Naive thymus-derived CD8-positive, alpha-beta T cell (primary cell): ENCODE measurements at regions not wholly inside any gene's neighbourhood (a gene's known extent, or its start where the extent isn't known, plus 50 kb on each side); places are given as distances from the start of the nearest gene placed in this dataset.
A peak's percentile ranks its signal among the peaks of the same experiment; 100 is the strongest.

Experiments
- ATAC-seq, 2 donors: fragments of 150-1000 bp; cut with Tn5 transposase in 1 of 2; sonication (Bioruptor Pico), chemical (Tn5 transposase) in 1 of 2; 1 replicate in 1 of 2; 2 replicates in 1 of 2; pipeline ENCODE4 v1.10.0; 2021; ENCODE audit warnings: mild to moderate bottlenecking in 2 of 2, moderate library complexity in 2 of 2
- POLR2A ChIA-PET: fragments of 350-600 bp; sonication (Branson Sonifier 250); formaldehyde crosslinking; loops from one replicate; lab custom pipeline; 2021; ENCODE audit warnings: antibody characterized with exemption; lab: Charles Lee
- DNase-seq, 10 donors: peaks; one replicate each; pipeline versions ENCODE4 v3.0.0 to v3.0.0-alpha.2; 2020 to 2022
- H3K27ac Mint-ChIP-seq, 10 donors: one replicate each; pipeline ENCODE4 v1.8.0; 2020 to 2022; ENCODE audit warnings: mild to moderate bottlenecking in 10 of 10, mixed read lengths in 10 of 10, moderate library complexity in 4 of 10, inconsistent platforms in 1 of 10
- H3K27me3 Mint-ChIP-seq, 5 donors: one replicate each; pipeline ENCODE4 v1.8.0; 2021 to 2022; ENCODE audit warnings: mixed read lengths in 5 of 5
- H3K36me3 Mint-ChIP-seq, 3 donors: one replicate each; pipeline ENCODE4 v1.8.0; 2020 to 2022; ENCODE audit warnings: mixed read lengths in 3 of 3, mild to moderate bottlenecking in 2 of 3, inconsistent platforms in 1 of 3
- H3K4me1 Mint-ChIP-seq, 4 donors: one replicate each; pipeline ENCODE4 v1.8.0; 2021 to 2022; ENCODE audit warnings: mixed read lengths in 4 of 4
- H3K4me3 Mint-ChIP-seq, 10 donors: one replicate each; pipeline ENCODE4 v1.8.0; 2020 to 2022; ENCODE audit warnings: mild to moderate bottlenecking in 10 of 10, mixed read lengths in 10 of 10, moderate library complexity in 6 of 10, inconsistent platforms in 1 of 10
- H3K9me3 Mint-ChIP-seq, 9 donors: one replicate each; pipeline ENCODE4 v1.8.0; 2020 to 2022; ENCODE audit warnings: mixed read lengths in 9 of 9, mild to moderate bottlenecking in 3 of 9, inconsistent platforms in 1 of 9, moderate library complexity in 1 of 9

DNA sequence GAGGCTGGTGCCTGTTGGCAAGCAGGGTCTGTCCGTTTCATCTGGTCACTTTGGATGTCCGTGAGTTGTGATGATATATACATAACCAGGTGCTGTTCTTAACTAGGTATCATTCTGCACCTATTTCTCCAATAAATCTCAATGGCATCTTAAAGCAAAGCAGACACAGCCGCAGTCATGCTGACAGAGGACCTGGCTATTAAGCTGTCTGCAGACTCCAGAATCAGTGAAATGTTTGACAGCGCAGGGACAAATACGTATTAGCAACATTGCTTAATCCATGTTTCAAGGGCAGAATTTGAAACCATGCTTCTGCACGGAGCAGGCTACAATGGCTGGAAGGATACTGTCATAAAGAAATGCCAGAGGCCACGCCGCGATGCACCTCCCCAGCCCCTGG lies 414.6 kb downstream of the ZNF516 start:
- Mint-ChIP-seq H3K36me3 (no peaks in the 10 kb centered on the region), H3K4me3 (no peak overlapping the region), H3K4me1 (no peaks in the 10 kb centered on the region), H3K27ac (no peak overlapping the region), H3K27me3 (peaks cover 0 to 20% (median 4%) of the 10 kb centered on the region in 5 donors), H3K9me3 (no peaks in the 10 kb centered on the region)
- POLR2A ChIA-PET, result no interaction called here
- DNase-seq, result no peak
- no peak for ATAC-seq

DNA sequence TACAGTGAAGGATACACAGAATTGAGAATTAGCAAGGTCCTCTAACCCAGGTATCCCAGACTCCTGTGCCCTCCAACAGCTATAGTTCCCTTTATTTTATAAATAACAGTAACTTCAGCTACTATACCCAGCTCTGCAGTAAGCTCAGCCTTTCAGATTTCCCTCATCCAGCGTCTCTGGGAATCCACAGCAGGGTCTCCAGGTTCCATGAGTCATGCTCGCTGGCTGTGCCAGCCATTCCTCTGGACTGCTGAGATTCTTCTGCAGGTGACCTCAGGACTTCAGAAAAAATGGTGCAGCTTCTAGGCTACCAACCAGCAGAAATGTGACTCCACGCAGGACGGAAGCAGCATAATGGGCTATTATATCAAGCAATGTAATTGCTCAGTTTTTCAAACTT lies 419.3 kb downstream of the ZNF516 start:
- POLR2A ChIA-PET, result no interaction called here

DNA sequence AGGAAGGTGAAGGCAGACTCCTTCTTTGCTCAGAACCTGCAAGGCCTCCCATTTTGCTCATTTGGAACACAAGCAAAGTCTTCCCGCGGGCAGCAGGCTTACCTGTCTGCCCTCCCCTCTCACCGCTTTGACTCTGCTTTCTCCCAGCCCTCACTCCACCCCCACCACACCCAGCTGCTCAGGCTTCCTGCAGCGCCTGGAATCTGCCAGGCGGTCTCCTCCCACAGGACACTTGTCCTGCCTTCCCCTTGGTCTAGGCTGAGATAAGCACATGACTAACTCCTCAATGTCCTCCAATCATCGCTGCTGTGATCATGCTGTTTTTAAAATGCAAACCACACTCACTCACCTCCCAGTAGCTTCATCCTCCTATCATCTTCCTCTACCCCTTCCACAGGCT lies 430.0 kb downstream of the ZNF516 start:
- no peak overlapping the region for H3K27ac Mint-ChIP-seq
- peaks cover 0 to 6% (median 4%) of the 10 kb centered on the region in 5 donors for H3K27me3 Mint-ChIP-seq
- H3K4me3 Mint-ChIP-seq, result no peak overlapping the region
- H3K9me3 Mint-ChIP-seq, result peaks cover 0 to 4% (median 0%) of the 10 kb centered on the region in 9 donors
- peaks cover 0 to under 1% (median 0%) of the 10 kb centered on the region in 3 donors for H3K36me3 Mint-ChIP-seq
- ATAC-seq, result no peak
- POLR2A ChIA-PET, result no interaction called here
- DNase-seq, result no peak
- no peaks in the 10 kb centered on the region for H3K4me1 Mint-ChIP-seq

More for the DNA sequence above, 419.3 kb downstream of the ZNF516 start:
- Mint-ChIP-seq H3K4me3 (no peak overlapping the region), H3K36me3 (no peaks in the 10 kb centered on the region), H3K4me1 (no peaks in the 10 kb centered on the region), H3K27me3 (peaks cover 2 to 30% (median 8%) of the 10 kb centered on the region in 5 donors), H3K27ac (no peak overlapping the region), H3K9me3 (peaks cover 0 to 10% (median 2%) of the 10 kb centered on the region in 9 donors)
- DNase-seq (no peak), ATAC-seq (no peak)

DNA sequence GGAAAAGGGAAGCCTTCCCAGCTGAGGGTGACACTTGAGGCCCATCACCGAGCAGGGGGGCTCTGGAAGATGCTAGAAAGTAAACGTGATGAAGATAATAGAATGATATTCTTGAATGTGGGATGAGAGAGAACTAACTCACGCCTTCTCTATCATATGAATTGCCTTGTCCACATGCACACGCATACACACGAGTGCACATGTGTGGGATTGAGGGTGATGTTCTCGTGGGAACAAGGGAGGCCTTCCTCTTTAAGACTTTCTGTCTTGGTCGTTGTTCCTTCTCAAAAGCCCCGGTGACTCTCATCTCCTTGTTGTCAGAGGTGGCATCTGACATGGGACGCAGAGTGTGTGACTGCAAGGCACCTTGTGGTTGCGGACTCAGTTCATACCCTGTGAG lies 436.9 kb downstream of the ZNF516 start:
- no peaks in the 10 kb centered on the region for H3K36me3 Mint-ChIP-seq
- H3K27me3 Mint-ChIP-seq, result peaks cover 0 to 11% (median 7%) of the 10 kb centered on the region in 5 donors
- no peak overlapping the region for H3K4me3 Mint-ChIP-seq

DNA sequence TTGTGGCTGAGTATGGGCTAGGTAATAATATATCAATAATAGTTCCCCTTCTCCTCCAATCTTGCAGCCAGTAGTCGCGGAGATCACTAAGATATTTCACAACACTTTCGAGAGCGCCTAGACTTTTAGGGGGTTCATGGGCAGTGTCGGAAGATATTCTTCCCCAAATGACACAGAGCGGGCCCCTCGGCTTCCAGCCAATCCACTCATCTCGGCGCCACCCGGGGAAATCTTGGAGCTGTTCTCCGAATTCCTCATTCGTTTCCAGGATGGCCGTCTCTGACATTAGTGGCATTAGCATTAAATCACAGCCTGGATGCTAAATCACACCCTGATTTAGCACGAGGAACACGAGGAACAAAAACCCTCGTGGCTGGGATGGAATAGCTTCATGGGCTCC lies 437.7 kb downstream of the ZNF516 start:
- Mint-ChIP-seq H3K4me3 (no peak overlapping the region), H3K4me1 (no peaks in the 10 kb centered on the region)

More for the DNA sequence above, 436.9 kb downstream of the ZNF516 start:
- ATAC-seq (no peak), DNase-seq (no peak)
- Mint-ChIP-seq H3K27ac (no peak overlapping the region), H3K9me3 (no peaks in the 10 kb centered on the region), H3K4me1 (no peaks in the 10 kb centered on the region)
- POLR2A ChIA-PET, result no interaction called here

DNA sequence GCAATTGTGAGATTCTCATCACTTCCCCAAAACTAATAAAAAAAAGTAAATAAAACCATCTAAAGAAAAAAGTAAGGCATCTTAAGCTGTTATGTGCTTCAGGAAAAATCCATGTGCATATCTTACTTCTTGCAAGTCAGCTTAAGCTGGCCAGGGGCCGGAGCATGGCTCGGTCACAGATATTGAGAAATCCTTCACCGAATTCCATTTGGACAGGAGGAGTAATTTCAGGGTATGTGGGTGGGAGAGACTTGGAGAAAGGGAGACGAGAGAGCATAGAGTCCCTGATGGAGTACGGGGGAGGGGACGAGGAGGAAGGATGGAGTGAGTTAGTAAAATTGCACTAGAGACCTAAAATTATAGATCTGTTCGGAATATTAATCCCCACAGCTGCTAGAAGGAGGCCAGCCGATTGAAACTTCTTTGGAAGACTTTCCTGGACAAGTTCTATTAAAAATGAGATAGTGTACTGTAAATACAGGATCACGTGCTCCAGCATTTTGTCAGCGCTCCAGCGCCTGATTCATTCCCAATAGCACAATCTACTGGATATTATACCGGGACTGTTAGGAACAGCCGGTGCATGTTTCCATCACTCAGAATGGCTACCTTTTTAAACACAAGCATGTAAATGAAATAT lies 438.5 kb downstream of the ZNF516 start:
- no peaks in the 10 kb centered on the region for H3K9me3 Mint-ChIP-seq
- no peaks in the 10 kb centered on the region for H3K4me1 Mint-ChIP-seq
- DNase-seq, result no peak
- peak overlapping the region in 1 of 10 donors; percentile 36 for H3K27ac Mint-ChIP-seq
- no peak overlapping the region for H3K4me3 Mint-ChIP-seq
- peaks cover 0 to 17% (median 3%) of the 10 kb centered on the region in 5 donors for H3K27me3 Mint-ChIP-seq
- POLR2A ChIA-PET, result no interaction called here
- ATAC-seq, result no peak
- no peaks in the 10 kb centered on the region for H3K36me3 Mint-ChIP-seq

More for the DNA sequence above, 437.7 kb downstream of the ZNF516 start:
- ATAC-seq, result no peak
- POLR2A ChIA-PET, result no interaction called here
- Mint-ChIP-seq H3K27ac (no peak overlapping the region), H3K36me3 (no peaks in the 10 kb centered on the region), H3K9me3 (no peaks in the 10 kb centered on the region), H3K27me3 (peaks cover 0 to 12% (median 4%) of the 10 kb centered on the region in 5 donors)
- DNase-seq, result no peak

DNA sequence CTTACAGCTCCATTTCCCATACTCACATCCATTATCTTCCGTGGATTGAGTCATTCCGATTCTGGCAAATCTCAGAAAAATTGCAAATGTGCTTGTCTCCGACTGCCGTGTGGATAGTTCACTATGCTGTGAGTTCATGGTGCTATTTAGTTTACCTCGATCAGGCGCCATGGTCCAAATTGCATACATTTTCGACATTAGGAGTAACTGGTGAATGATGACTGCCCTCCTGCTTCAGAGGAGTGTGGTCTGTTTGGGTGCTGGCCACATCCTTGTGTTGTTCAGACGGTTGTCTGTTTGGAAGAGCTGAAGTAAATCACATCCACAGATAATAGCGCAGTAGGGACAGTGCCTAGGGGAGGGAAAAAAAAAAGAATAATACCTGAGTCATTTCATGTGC lies 439.5 kb downstream of the ZNF516 start:
- Mint-ChIP-seq H3K4me3 (no peak overlapping the region), H3K4me1 (no peaks in the 10 kb centered on the region), H3K27me3 (peaks cover 0 to 17% (median 3%) of the 10 kb centered on the region in 5 donors), H3K9me3 (peaks cover 0 to 3% (median 0%) of the 10 kb centered on the region in 9 donors), H3K27ac (no peak overlapping the region), H3K36me3 (no peaks in the 10 kb centered on the region)
- DNase-seq, result no peak
- POLR2A ChIA-PET, result no interaction called here
- ATAC-seq, result no peak

DNA sequence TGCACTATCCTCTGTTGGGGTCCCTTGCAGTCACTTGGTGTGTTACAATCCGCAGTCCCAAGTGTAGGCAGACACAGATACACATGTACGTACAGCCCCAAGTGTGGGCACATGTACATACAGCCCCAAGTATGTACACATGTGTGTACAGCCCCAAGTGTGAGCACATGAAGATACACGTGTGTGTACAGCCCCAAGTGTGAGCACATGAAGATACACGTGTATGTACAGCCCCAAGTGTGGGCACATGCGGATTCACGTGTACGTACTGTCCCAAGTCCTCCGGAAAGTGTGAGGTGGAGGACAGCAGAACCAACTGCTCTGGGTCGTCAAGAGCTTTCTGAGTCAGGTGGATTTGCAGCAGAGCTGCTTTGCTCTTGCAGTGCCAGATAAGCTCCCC lies 440.0 kb downstream of the ZNF516 start:
- ATAC-seq (no peak), DNase-seq (no peak)
- Mint-ChIP-seq H3K9me3 (peaks cover 0 to 3% (median 0%) of the 10 kb centered on the region in 9 donors), H3K4me1 (no peaks in the 10 kb centered on the region), H3K27me3 (peaks cover 0 to 17% (median 5%) of the 10 kb centered on the region in 5 donors), H3K36me3 (no peaks in the 10 kb centered on the region), H3K27ac (no peak overlapping the region), H3K4me3 (no peak overlapping the region)
- POLR2A ChIA-PET, result no interaction called here

DNA sequence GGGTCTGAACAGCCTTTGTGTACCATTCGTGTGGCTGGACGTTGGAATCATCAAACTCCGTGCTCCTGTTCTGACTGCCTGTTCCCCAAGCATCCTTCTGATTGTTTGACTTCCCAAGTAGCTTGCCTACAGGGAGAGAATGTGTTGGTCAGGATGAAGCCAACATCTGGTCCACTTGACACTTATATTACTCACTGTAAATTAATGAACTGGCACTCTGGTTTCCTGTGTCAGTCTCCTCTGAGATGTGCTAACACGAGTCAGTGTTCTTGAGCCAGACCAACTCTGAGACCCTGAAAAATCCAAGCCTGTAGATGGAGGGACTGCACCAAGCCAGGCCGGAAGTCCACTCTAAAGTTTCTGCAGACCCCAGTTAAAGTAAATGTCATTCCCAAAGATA lies 440.9 kb downstream of the ZNF516 start:
- H3K4me1 Mint-ChIP-seq, result no peaks in the 10 kb centered on the region
- peaks cover 0 to 16% (median 6%) of the 10 kb centered on the region in 5 donors for H3K27me3 Mint-ChIP-seq
- no peak overlapping the region for H3K27ac Mint-ChIP-seq
- no peak overlapping the region for H3K4me3 Mint-ChIP-seq
- H3K36me3 Mint-ChIP-seq, result no peaks in the 10 kb centered on the region
- DNase-seq (no peak), ATAC-seq (no peak)
- POLR2A ChIA-PET, result no interaction called here
- peaks cover 0 to 3% (median 0%) of the 10 kb centered on the region in 9 donors for H3K9me3 Mint-ChIP-seq

DNA sequence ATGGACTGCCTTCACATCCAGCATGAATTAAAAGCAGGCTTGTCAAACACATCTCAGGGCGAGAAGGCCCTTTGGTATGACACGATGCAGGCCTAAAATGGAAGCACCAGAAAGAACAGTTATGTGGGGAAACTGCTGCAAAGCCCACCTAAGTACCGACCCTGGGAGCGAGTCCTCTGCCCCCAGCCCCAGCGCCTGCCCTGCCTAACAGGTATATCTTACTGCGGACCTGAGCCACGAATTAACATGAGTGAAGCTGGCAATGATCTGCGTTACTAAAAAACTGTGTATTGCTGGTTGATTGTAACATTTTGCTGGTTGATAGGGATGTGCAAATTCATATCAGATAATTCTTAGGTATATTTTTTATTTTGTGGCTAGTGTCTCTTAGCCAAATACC lies 441.5 kb downstream of the ZNF516 start:
- Mint-ChIP-seq H3K27ac (no peak overlapping the region), H3K27me3 (peaks cover 0 to 11% (median 6%) of the 10 kb centered on the region in 5 donors), H3K36me3 (no peaks in the 10 kb centered on the region), H3K4me1 (no peaks in the 10 kb centered on the region), H3K9me3 (peaks cover 0 to 3% (median 0%) of the 10 kb centered on the region in 9 donors), H3K4me3 (no peak overlapping the region)
- no peak for DNase-seq
- POLR2A ChIA-PET, result no interaction called here
- no peak for ATAC-seq

DNA sequence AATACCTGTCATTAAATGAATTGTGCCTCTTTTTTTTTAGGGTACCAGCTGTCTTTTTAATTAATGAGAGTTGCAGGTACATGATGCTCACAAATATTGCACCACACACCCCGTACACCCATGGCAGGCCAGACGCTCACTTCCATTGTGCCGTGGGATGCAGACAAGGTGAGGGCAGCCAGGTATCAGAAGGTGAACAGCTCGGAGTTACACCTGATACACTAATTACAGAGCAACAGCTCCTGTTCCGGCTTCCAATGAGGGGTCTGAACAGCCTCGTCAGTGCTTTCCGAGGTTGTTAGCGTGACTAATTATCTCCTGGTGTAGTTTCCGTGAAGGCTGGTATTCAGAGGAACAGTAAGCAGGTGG lies 442.8 kb downstream of the ZNF516 start:
- ATAC-seq, result no peak

DNA sequence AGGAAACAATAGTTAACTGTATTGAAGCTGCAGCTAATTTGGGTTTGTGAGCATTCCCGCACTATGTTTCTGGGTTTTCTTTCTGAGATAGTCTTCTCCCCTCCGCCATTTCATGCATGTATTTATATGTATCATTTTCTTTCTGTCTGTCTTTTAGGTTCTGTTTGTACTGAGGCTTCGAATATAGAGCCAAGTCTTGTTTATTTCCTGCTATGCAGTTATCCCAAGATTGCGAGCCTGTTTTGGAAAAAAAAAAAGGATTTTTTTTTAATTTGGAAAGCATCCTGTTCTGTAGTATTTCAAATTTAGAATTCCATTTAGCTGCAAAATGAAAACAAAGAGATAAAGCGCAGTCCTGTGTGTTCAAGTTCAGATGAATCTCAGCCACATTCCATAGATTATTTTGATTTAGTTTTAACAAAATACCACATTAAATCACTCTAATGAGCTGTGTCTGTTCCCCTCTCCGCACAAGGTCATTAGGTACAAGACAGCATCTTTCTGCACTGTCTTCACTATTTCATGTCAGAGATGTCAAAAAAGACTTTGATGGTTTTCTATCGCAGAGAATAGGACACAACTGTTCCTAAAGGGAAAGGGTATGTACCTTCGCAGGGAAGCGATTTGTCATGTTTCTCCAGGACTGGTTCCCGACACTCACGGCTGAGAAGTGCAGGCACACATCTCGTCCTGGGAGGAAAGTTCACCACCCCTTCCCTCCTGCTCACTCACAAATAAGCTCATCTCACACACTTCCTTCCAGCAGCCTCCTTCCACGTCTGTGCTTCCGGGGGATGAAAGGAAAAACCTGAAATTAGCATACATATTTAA lies 443.4 kb downstream of the ZNF516 start:
- Mint-ChIP-seq H3K9me3 (peaks cover 0 to 3% (median 0%) of the 10 kb centered on the region in 9 donors), H3K27me3 (peaks cover 0 to 13% (median 5%) of the 10 kb centered on the region in 5 donors), H3K4me3 (no peak overlapping the region), H3K4me1 (no peaks in the 10 kb centered on the region), H3K36me3 (no peaks in the 10 kb centered on the region), H3K27ac (no peak overlapping the region)
- ATAC-seq, result no peak
- POLR2A ChIA-PET, result no interaction called here
- no peak for DNase-seq

More for the DNA sequence above, 442.8 kb downstream of the ZNF516 start:
- no peak for DNase-seq
- POLR2A ChIA-PET, result no interaction called here
- Mint-ChIP-seq H3K36me3 (no peaks in the 10 kb centered on the region), H3K4me1 (no peaks in the 10 kb centered on the region), H3K27me3 (peaks cover 0 to 10% (median 6%) of the 10 kb centered on the region in 5 donors), H3K27ac (no peak overlapping the region), H3K4me3 (no peak overlapping the region), H3K9me3 (peaks cover 0 to 3% (median 0%) of the 10 kb centered on the region in 9 donors)

DNA sequence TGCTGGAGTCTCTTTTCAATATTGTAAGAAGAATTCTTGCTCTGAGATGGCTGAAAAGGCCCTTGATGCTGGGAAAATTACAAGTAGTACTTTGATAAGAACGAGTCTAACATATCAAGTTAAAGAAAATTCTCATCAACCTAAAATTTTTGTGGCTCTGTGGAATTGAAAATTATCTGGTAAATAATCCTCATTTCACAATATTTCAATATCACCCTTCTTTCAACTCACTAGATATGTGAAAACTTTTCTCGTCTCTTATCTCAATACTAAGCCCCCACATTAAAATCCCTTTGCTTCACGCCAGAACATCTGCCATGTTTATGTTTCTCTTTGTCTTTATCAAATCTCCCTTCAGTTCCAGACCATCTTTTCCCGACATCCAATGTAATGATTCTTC lies 448.8 kb downstream of the ZNF516 start:
- no peak for DNase-seq
- no peak overlapping the region for H3K4me3 Mint-ChIP-seq
- peaks cover 0 to 15% (median 2%) of the 10 kb centered on the region in 9 donors for H3K9me3 Mint-ChIP-seq
- no peaks in the 10 kb centered on the region for H3K4me1 Mint-ChIP-seq
- H3K36me3 Mint-ChIP-seq, result no peaks in the 10 kb centered on the region
- no peak for ATAC-seq
- H3K27me3 Mint-ChIP-seq, result peaks cover 0 to 17% (median 4%) of the 10 kb centered on the region in 5 donors
- H3K27ac Mint-ChIP-seq, result no peak overlapping the region
- POLR2A ChIA-PET, result no interaction called here
